ENCODE measurements at regions not wholly inside any gene's neighbourhood (a gene's known extent, or its start where the extent isn't known, plus 50 kb on each side); places are given as distances from the start of the nearest gene placed in this dataset.

DNA sequence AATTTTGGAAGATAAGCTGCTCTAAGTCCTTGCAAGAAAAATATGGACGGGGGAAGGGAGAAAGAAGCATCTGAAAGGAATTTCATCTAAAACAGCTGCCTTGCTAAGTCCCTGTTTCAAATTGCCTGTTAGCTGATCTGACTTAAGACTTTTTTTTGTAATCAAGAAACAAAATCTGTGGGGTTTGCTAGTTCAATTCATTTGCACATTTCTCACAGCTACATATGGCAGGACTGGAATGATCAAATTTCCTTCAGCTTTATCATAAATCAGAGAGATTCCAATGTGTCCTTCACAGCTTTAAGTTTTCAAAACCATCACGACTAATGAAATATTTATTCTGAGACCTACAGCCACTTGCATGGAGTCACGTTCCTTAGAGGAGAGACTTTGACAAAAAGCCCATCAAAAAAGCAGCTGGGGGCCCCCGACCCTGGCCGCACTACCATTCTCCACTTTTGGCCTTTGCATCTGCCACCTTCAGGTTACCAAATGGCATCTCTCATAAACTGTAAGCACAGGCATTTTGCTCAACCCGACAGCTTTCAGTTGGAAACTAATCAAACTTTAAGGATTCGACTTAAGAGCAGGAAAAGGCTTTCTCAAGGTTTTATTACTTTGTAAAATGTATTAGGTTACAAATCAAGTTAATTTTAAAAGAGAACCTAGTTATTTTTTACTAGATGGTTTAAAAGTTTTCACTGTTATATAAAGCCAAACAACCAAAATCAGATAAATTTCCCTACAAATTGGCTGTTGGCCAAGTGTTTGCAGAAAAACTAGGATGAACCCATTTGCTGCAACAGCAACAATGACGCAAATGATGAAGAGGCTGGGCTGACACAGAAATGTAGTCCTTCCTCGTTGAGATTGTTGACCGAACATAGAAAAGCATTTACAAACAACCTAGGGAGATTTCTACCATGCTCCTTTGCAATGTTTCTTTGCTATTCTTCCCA, 100.4 kb upstream of the RND3 start:
- no peak for ATAC-seq (replicated peaks in 6 of 8)
- Histone ChIP-seq H3K27ac (no peak overlapping the region), H3K4me3 (no peak overlapping the region), H3K4me1 (replicated peaks in 1 of 2) (peaks cover 5 to 13% of the 10 kb centered on the region in 2 donors)
- 26 to 93% (median 67%) methylated on average over 2 to 10 of the region's 10 CpGs for WGBS, 10 experiments
- in situ Hi-C loops (cut with MboI; ENCODE audit: low pct_unique_long_range_greater_than_20kb in 2 of 9, low sequenced_read_pairs in 9 of 9, unreplicated experiment in 9 of 9), result no loop called here

DNA sequence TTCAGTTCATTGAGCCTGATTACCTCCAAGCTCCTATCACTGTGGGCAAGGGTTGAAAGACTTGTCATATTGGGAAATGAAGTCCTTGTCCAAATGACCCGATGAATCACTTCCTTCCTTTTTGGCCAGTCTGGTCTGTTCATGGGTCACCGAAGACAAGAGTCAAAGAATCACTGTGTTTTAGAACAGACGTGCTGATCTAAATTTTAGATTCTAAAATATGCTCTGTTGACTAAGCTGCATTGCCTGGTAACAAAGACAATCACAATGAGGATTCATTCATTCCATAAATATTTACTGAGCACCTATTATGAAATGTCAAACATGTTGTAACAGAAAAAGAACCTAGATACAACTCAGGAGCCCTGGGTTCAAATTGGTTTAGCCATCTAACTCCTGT, 99.4 kb upstream of the RND3 start:
- Histone ChIP-seq H3K27ac (no peak overlapping the region), H3K4me1 (replicated peaks in 1 of 2) (peaks cover 5 to 13% of the 10 kb centered on the region in 2 donors), H3K4me3 (no peak overlapping the region)
- in situ Hi-C loops (cut with MboI; ENCODE audit: low pct_unique_long_range_greater_than_20kb in 2 of 9, low sequenced_read_pairs in 9 of 9, unreplicated experiment in 9 of 9), result no loop called here
- ATAC-seq (replicated peaks in 6 of 8), result peak in 4 of 8 experiments; percentile 39 to 59 (median 51)
- WGBS, 10 experiments, result 0 to 100% (median 23%) methylated on average over 1 to 3 of the region's 3 CpGs; no CpG with 5 or more reads in 3 of the 10 experiments

DNA sequence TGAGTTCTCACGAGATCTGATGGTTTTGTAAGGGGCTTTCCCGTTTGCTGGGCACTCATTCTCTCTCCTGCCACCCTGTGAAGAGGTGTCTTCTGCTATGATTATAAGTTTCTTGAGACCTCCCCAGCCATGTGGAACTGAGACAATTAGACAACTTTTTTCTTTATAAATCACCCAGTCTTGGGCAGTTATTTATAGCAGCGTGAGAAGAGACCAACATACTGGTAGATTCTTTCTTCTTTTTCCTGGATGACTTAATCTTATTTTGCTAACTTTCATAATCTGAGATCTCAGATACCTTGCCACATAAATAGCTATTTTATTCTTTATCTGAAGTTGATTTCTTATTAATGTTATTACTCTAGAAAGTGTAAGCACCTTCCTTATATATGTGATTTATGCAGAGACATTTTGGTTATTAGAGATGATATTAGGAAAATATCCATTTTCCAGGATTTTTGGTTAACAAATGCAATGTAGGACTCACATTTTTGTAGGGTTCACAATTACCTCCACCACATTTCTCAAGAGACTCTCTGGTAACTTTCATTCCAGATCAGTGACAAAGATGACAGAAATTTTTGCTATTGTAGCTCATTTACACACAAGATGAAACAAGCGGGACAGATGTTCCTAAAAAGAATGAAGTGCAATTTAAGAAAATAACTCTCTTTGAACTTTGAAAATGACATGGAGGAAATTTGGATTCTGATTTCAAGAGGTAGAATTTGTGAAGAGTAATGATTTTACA, 97.9 kb upstream of the RND3 start:
- in situ Hi-C loops (cut with MboI; ENCODE audit: low pct_unique_long_range_greater_than_20kb in 2 of 9, low sequenced_read_pairs in 9 of 9, unreplicated experiment in 9 of 9), result no loop called here
- no peak for ATAC-seq (replicated peaks in 6 of 8)
- peaks cover 4 to 5% of the 10 kb centered on the region in 2 donors for H3K4me1 ChIP-seq (replicated peaks in 1 of 2)
- H3K4me3 ChIP-seq, result no peak overlapping the region
- H3K27ac ChIP-seq, result no peak overlapping the region
- WGBS, 10 experiments, result 86 to 100% (median 98%) methylated on average over 2 to 4 of the region's 4 CpGs

DNA sequence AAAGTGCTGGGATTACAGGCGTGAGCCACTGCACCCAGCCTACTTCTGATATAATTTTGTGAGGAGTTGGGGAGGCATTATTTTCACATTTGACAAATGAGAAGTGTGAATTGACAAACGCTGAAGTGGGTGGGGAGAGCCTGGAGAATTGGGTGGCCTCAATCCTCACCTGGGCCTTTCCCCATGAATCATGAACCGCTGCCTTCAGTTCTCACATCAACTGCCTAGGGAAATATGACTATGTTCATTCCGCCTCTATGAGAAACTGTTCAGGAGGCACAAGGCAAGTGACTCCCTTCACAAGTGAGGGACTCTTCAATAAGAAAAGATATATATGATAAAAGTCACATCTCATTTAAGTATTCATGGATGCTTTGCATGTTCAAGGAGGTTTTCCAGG, 96.6 kb upstream of the RND3 start:
- ATAC-seq (replicated peaks in 6 of 8), result no peak
- Histone ChIP-seq H3K4me3 (no peak overlapping the region), H3K27ac (no peak overlapping the region), H3K4me1 (replicated peaks in 1 of 2) (peaks cover 4 to 5% of the 10 kb centered on the region in 2 donors)
- in situ Hi-C loops (cut with MboI; ENCODE audit: low pct_unique_long_range_greater_than_20kb in 2 of 9, low sequenced_read_pairs in 9 of 9, unreplicated experiment in 9 of 9), result no loop called here
- 78 to 100% (median 90%) methylated on average over 1 to 4 of the region's 4 CpGs; no CpG with 5 or more reads in 5 of the 10 experiments for WGBS, 10 experiments

DNA sequence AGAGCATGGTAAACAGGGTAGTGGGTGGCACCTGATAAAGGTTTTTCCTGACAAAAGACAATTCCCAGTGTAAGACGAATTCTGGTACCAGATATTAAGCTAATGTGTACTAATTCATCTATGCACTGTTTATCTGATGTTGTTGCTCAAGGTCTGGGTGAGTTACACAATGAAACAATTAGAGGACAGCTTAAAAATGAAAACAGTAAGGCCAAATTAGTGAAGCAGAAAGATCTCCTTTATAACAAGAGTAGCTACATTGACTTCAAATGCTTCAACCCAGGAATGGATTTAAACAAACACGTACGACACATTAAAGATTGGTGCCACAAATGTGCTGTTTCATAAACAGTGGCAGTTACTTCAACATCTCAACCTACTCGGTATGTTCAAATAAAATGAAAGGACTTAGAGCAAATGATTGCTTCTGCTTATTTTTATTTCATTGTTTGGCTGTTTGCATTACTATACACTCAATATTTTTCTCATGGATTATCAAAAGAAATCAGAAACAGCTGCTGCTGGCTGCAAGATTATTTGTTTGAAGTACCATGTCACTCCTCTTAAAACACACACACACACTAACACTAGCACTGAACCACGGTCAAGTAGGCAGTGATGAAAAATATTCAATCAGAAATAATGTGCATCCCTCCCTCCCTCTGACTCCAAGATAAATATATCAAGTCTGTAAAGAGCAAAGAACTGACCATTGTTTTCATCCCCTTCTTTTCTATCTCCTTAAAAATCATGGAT, 94.4 kb upstream of the RND3 start:
- no peaks in the 10 kb centered on the region for H3K4me1 ChIP-seq (replicated peaks in 1 of 2)
- ATAC-seq (replicated peaks in 6 of 8), result no peak

DNA sequence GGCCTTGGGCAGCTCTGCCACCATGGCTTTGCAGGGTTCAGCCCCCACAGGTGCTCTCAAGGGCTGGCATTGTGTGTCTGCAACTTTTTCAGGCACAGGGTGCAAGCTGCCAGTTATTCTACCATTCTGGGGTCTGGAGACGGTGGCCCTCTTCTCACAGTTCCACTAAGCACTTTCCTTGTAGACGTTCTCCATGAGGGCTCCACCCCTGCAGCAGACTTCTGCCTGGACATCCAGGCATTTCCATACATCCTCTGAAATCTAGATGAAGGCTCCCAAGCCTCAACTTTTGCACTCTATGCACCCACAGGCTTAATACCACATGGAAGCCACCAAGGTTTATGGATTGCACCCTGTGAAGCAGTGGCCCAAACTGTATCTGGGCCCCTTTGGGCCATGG, 91.0 kb upstream of the RND3 start:
- 80 to 100% (median 93%) methylated on average over 1 to 2 of the region's 2 CpGs; no CpG with 5 or more reads in 5 of the 10 experiments for WGBS, 10 experiments
- Histone ChIP-seq H3K4me3 (no peak overlapping the region), H3K27ac (no peak overlapping the region), H3K4me1 (replicated peaks in 1 of 2) (no peaks in the 10 kb centered on the region)
- ATAC-seq (replicated peaks in 6 of 8), result no peak
- in situ Hi-C loops (cut with MboI; ENCODE audit: low pct_unique_long_range_greater_than_20kb in 2 of 9, low sequenced_read_pairs in 9 of 9, unreplicated experiment in 9 of 9), result no loop called here

More for the DNA sequence above, 94.4 kb upstream of the RND3 start:
- in situ Hi-C loops (cut with MboI; ENCODE audit: low pct_unique_long_range_greater_than_20kb in 2 of 9, low sequenced_read_pairs in 9 of 9, unreplicated experiment in 9 of 9), result no loop called here
- Histone ChIP-seq H3K4me3 (no peak overlapping the region), H3K27ac (no peak overlapping the region)
- WGBS, 10 experiments, result 0 to 100% (median 70%) methylated on average over 1 to 5 of the region's 5 CpGs

DNA sequence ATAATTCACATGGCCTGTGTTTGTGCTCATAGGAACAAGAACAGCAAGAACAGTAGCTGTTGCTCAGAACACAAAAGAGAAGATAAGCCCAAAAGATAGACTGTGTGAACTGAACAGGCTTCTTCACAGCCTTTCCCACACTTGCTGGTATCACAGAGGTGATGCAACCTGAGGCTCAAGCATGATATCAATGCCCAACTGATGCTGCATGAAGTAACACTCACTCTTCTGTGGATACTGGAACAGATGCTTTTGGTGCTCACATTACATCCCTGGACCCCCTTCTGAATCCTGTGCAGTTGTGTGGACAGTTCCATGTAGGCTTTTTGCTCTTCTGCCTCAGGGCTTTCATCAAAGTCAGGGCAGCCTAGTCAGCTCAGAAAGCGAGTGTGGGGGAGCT, 88.4 kb upstream of the RND3 start:
- no peak overlapping the region for H3K4me3 ChIP-seq
- WGBS, 10 experiments, result 100% methylated on average over 1 of the region's 1 CpG; no CpG with 5 or more reads in 6 of the 10 experiments
- H3K27ac ChIP-seq, result no peak overlapping the region
- H3K4me1 ChIP-seq (replicated peaks in 1 of 2), result no peaks in the 10 kb centered on the region
- no peak for ATAC-seq (replicated peaks in 6 of 8)
- in situ Hi-C loops (cut with MboI; ENCODE audit: low pct_unique_long_range_greater_than_20kb in 2 of 9, low sequenced_read_pairs in 9 of 9, unreplicated experiment in 9 of 9), result no loop called here

DNA sequence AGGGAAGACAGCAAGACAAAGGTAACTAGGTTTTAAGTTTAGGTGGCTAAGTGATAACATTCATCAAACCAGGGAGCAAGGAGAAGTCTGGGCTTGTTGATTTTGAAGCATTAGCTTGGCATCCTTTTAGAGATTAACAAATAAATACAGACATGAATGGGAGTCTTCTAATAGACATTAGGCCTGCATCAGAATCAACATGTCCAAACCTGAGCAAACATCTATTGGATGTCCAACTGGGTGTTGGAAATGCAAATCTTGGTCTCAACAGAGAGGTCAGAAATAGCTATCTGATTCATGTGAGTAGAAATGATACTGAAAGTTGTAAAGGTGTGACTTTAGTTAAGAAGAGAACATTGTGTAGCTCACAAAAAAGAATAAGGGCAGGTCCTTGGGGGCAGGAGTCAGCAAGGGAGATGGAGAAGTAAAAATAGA, 85.5 kb upstream of the RND3 start:
- in situ Hi-C loops (cut with MboI; ENCODE audit: low pct_unique_long_range_greater_than_20kb in 2 of 9, low sequenced_read_pairs in 9 of 9, unreplicated experiment in 9 of 9), result no loop called here
- ATAC-seq (replicated peaks in 6 of 8), result peak in 1 of 8 experiments; percentile 29

DNA sequence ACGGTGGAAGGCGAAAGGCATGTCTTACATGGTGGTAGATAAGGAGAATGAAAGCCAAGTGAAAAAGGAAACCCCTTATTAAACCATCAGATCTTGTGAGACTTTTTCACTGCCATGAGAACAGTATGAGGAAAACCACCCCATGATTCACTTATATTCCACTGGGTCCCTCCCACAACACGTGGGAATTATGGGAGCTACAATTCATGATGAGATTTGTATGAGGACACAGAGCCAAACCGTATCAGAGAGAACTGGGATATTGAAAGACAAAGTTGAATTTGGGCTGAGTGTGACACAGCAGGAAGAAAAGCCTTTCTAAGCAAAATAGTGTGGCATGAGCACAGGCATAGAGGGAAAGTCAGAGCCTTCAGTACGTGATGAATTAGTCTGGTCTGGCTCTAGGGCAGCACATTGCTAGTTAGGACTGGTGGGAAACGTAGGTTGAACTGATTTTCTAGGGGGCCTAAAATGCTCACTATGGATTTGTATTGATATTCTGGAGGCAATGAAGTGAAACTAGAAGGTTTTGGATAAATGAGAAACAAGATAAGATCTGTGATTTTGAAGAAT, 84.8 kb upstream of the RND3 start:
- in situ Hi-C loops (cut with MboI; ENCODE audit: low pct_unique_long_range_greater_than_20kb in 2 of 9, low sequenced_read_pairs in 9 of 9, unreplicated experiment in 9 of 9), result no loop called here
- no peaks in the 10 kb centered on the region for H3K4me1 ChIP-seq (replicated peaks in 1 of 2)
- no peak overlapping the region for H3K4me3 ChIP-seq
- 65 to 92% (median 87%) methylated on average over 2 to 6 of the region's 6 CpGs; no CpG with 5 or more reads in 1 of the 10 experiments for whole genome bisulfite sequencing, 10 experiments
- no peak for ATAC-seq (replicated peaks in 6 of 8)
- H3K27ac ChIP-seq, result no peak overlapping the region

More for the DNA sequence above, 85.5 kb upstream of the RND3 start:
- no peaks in the 10 kb centered on the region for H3K4me1 ChIP-seq (replicated peaks in 1 of 2)
- no peak overlapping the region for H3K27ac ChIP-seq
- no peak overlapping the region for H3K4me3 ChIP-seq

DNA sequence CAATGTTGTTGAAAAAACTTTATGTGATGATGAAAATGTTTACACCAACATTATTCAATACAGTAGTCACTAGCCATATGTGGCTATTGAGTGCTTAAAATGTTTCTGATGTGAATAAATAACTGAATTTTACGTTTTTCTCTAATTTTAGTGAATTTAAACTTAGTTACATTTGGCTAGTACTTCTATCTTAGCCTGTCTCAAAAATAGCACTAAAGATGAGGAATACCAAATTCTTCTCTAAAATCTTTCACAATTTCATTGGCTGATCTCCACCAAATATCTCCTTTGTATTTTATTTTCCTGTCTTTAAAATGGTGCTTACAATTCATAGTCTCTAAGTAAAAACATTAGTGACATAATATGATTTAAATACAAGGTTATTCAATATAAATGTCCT, 83.7 kb upstream of the RND3 start:
- no peak for ATAC-seq (replicated peaks in 6 of 8)
- no peaks in the 10 kb centered on the region for H3K4me1 ChIP-seq (replicated peaks in 1 of 2)
- in situ Hi-C loops (cut with MboI; ENCODE audit: low pct_unique_long_range_greater_than_20kb in 2 of 9, low sequenced_read_pairs in 9 of 9, unreplicated experiment in 9 of 9), result no loop called here
- no peak overlapping the region for H3K4me3 ChIP-seq
- WGBS, 10 experiments, result 8 to 100% (median 48%) methylated on average over 1 of the region's 1 CpG; no CpG with 5 or more reads in 2 of the 10 experiments
- no peak overlapping the region for H3K27ac ChIP-seq

DNA sequence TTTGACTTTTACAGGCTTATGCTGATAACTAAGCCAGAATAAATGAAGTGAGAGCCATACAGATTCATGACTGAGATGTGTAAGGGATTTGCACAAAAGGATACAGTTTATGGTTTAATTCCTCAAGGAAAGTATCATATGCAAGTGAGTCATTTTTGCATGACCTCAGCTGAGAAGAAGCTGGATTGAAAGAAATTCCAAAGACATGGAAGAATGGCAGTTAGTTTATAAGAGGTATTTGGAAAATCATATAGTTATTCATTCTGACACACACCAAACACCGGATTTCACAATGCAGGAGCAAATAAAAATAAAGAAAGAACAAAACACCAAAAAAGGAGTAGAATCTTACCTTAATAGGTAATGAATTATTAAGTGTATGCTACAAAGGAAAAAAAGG, 83.2 kb upstream of the RND3 start:
- 0 to 93% (median 50%) methylated on average over 1 of the region's 1 CpG; no CpG with 5 or more reads in 2 of the 10 experiments for WGBS, 10 experiments
- ATAC-seq (replicated peaks in 6 of 8), result peak in 4 of 8 experiments; percentile 26 to 74 (median 58)
- no peaks in the 10 kb centered on the region for H3K4me1 ChIP-seq (replicated peaks in 1 of 2)

DNA sequence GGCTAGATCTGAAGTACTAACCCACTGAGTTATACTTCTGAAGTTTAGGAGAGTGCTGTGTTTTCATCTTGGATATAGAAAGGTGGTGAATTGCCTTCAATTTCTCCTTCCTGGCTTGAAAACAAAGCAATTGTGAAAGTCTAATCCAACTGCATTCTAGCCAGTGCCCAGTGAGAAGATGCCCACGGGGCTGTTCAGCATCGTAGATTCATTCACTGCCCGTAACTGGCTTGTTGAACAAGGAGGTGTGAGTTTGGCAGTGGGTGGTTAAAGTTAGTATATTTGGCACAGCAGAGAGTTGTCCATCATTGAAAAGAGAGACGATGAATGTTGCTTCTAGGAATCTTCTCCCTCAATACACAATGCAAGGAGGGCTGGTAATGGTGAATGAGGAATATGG, 82.3 kb upstream of the RND3 start:
- Histone ChIP-seq H3K4me1 (replicated peaks in 1 of 2) (no peaks in the 10 kb centered on the region), H3K27ac (no peak overlapping the region), H3K4me3 (no peak overlapping the region)
- WGBS, 10 experiments, result 77 to 100% (median 93%) methylated on average over 1 to 4 of the region's 4 CpGs; no CpG with 5 or more reads in 2 of the 10 experiments
- no peak for ATAC-seq (replicated peaks in 6 of 8)
- in situ Hi-C loops (cut with MboI; ENCODE audit: low pct_unique_long_range_greater_than_20kb in 2 of 9, low sequenced_read_pairs in 9 of 9, unreplicated experiment in 9 of 9), result no loop called here

More for the DNA sequence above, 83.2 kb upstream of the RND3 start:
- Histone ChIP-seq H3K27ac (no peak overlapping the region), H3K4me3 (no peak overlapping the region)
- in situ Hi-C loops (cut with MboI; ENCODE audit: low pct_unique_long_range_greater_than_20kb in 2 of 9, low sequenced_read_pairs in 9 of 9, unreplicated experiment in 9 of 9), result no loop called here

Data from motor neuron (in vitro differentiated cells).